ENCODE measurements at regions not wholly inside any gene's neighbourhood (a gene's known extent, or its start where the extent isn't known, plus 50 kb on each side); places are given as distances from the start of the nearest gene placed in this dataset.

DNA sequence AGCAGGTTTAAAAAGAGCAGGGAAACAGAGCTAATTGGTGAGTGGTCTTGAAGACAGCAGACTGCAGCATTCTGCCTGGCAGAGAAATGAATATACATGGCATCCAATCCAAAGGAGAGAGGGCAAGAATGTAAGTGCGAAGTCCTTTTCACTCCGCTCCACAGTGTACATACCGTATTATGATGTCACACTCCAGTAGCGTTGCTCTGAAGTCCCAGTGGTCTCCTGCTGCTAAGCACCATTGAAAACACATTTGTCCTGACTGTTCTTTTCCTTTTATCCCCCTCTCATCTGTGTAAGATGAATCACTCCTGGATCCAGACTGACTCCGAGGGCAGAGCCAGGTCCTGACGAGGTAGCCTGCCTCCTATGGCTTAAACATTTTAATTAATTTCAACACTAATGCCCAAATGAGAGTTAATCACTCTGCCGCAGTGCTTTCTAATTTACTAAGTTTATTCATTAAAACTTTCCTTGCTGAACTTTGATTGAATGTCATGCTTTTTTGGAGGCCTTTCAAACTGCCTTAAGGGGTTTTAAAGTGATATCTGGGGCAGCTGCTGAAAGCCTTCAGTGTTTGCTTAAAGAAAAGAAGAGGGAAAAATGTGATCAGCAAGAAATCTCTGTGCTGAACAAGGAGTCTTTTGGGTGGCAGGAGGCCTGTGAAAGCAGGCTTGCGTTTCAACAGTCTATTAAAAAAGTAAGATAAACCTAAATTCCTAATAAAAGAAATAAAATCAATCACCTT lies 227.2 kb downstream of the ATG4C start:
- Histone ChIP-seq H3K9me2 (ENCODE audit: insufficient read depth) (no peaks in the 10 kb centered on the region), H3K4me3 (replicated peaks in 1 of 2; ENCODE audit: low read depth in 1 of 2, low read length in 2 of 2) (no peak overlapping the region), H3K4me2 (ENCODE audit: low read length) (no peak overlapping the region), H3K36me3 (ENCODE audit: control insufficient read depth in 1 of 2, insufficient read depth in 2 of 2, low read length in 2 of 2) (no peaks in the 10 kb centered on the region), H3K27me3 (ENCODE audit: insufficient read depth, low read length) (no peaks in the 10 kb centered on the region), H3K9ac (ENCODE audit: low read length) (no peak overlapping the region), H2AFZ (ENCODE audit: low read depth, low read length, poor library complexity, severe bottlenecking) (no peak overlapping the region), H3K9me3 (ENCODE audit: control insufficient read depth in 1 of 2, insufficient read depth in 1 of 2, low read depth in 1 of 2, low read length in 2 of 2) (no peaks in the 10 kb centered on the region), H3K27ac (ENCODE audit: low read depth, low read length) (no peak overlapping the region), H3K4me1 (ENCODE audit: control insufficient read depth in 1 of 2, insufficient read depth in 2 of 2, low read length in 2 of 2) (no peaks in the 10 kb centered on the region), H3K79me2 (ENCODE audit: insufficient read depth, low read length) (no peaks in the 10 kb centered on the region), H4K20me1 (ENCODE audit: insufficient read depth) (no peaks in the 10 kb centered on the region)
- BruUV-seq (replicated peaks), result no TSS peak
- ATAC-seq, result no peak
- ChIA-PET POLR2A (no interaction called here), CTCF (no interaction called here), RAD21 (ENCODE audit: low non-redundant PET in 1 of 2, low total read pairs in 2 of 2, uncharacterized antibody in 2 of 2, unreplicated experiment in 2 of 2) (no interaction called here)
- TF ChIP-seq FOSL1 (IDR thresholded peaks at IDR 0.05; ENCODE audit: low read depth), result no peak
- TF ChIP-seq CBX3 (IDR thresholded peaks at IDR 0.05; ENCODE audit: low read depth), result no peak
- no peak for TF ChIP-seq SIN3A (IDR thresholded peaks at IDR 0.05; ENCODE audit: low read depth)
- no peak for TF ChIP-seq RAD21 (IDR thresholded peaks at IDR 0.05; ENCODE audit: low read depth)
- DNase-seq (ENCODE audit: low read depth, low spot score), result no peak
- intact Hi-C loops (cut with micrococcal nuclease), result no loop called here

DNA sequence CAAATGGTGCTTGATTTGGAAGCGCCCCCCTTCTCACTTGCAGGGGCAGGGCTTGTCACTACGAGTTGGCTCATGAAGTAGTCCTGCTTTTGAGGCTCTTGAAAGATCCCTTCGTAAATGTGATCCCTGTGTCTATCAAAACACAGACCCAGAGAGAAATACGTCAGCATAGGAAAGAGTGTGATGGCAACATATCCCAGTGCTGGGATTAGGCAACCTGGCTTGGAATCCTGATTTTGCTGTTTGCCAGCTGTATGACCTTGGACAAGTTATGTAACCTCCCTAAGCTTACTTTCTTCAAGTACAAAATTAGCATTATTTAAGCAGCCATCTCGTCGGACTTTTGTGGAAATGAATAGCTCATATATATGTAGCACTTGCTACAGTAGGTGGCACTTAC lies 228.4 kb downstream of the ATG4C start:
- Histone ChIP-seq H3K9me2 (ENCODE audit: insufficient read depth) (no peaks in the 10 kb centered on the region), H3K9me3 (ENCODE audit: control insufficient read depth in 1 of 2, insufficient read depth in 1 of 2, low read depth in 1 of 2, low read length in 2 of 2) (no peaks in the 10 kb centered on the region), H3K9ac (ENCODE audit: low read length) (no peak overlapping the region), H4K20me1 (ENCODE audit: insufficient read depth) (no peaks in the 10 kb centered on the region), H3K27me3 (ENCODE audit: insufficient read depth, low read length) (no peaks in the 10 kb centered on the region), H3K4me1 (ENCODE audit: control insufficient read depth in 1 of 2, insufficient read depth in 2 of 2, low read length in 2 of 2) (no peaks in the 10 kb centered on the region), H3K36me3 (ENCODE audit: control insufficient read depth in 1 of 2, insufficient read depth in 2 of 2, low read length in 2 of 2) (no peaks in the 10 kb centered on the region), H3K4me2 (ENCODE audit: low read length) (no peak overlapping the region), H3K79me2 (ENCODE audit: insufficient read depth, low read length) (no peaks in the 10 kb centered on the region), H2AFZ (ENCODE audit: low read depth, low read length, poor library complexity, severe bottlenecking) (no peak overlapping the region), H3K4me3 (replicated peaks in 1 of 2; ENCODE audit: low read depth in 1 of 2, low read length in 2 of 2) (no peak overlapping the region), H3K27ac (ENCODE audit: low read depth, low read length) (no peak overlapping the region)
- ChIA-PET CTCF (no interaction called here), POLR2A (no interaction called here), RAD21 (ENCODE audit: low non-redundant PET in 1 of 2, low total read pairs in 2 of 2, uncharacterized antibody in 2 of 2, unreplicated experiment in 2 of 2) (no interaction called here)
- DNase-seq (ENCODE audit: low read depth, low spot score), result no peak
- intact Hi-C loops (cut with micrococcal nuclease), result no loop called here
- BruUV-seq (replicated peaks), result no TSS peak
- no peak for ATAC-seq
- TF ChIP-seq SRF (IDR thresholded peaks at IDR 0.05; ENCODE audit: low read depth) (no peak), CTCF (IDR thresholded peaks at IDR 0.05 in 2 of 3, conservative IDR thresholded peaks at IDR 0.05 in 1 of 3; ENCODE audit: borderline replicate concordance in 1 of 3, insufficient read depth in 1 of 3, low read depth in 2 of 3, low read length in 2 of 3) (no peak), YY1 (IDR thresholded peaks at IDR 0.05; ENCODE audit: extremely low read depth, insufficient replicate concordance, low read depth, low read length) (no peak), CBX3 (IDR thresholded peaks at IDR 0.05; ENCODE audit: low read depth) (no peak), FOSL1 (IDR thresholded peaks at IDR 0.05; ENCODE audit: low read depth) (no peak), CEBPB (IDR thresholded peaks at IDR 0.05; ENCODE audit: low read depth) (no peak), REST (IDR thresholded peaks at IDR 0.05; ENCODE audit: low read depth) (no peak), POLR2AphosphoS5 (IDR thresholded peaks at IDR 0.05; ENCODE audit: low read depth, low read length) (no peak), EZH2 (IDR thresholded peaks at IDR 0.05) (no peak), ELF1 (IDR thresholded peaks at IDR 0.05; ENCODE audit: borderline replicate concordance, low read depth) (no peak)
